Gastrocnemius medialis (tissue), 4 donors: ENCODE measurements at regions not wholly inside any gene's neighbourhood (a gene's known extent, or its start where the extent isn't known, plus 50 kb on each side); places are given as distances from the start of the nearest gene placed in this dataset.
A peak's percentile ranks its signal among the peaks of the same experiment; 100 is the strongest.

ENCODE experiments used
- ATAC-seq, 2 donors: fragments of 150-250 bp; one replicate each; pipeline ENCODE4 v1.9.1; 2016
- DNase-seq, 2 donors: peaks; one replicate each; pipeline ENCODE4 v3.0.0-alpha.2; 2019
- H3K27ac ChIP-seq, 4 donors: fragments of 200-600 bp; sonication (generic); 1 replicate in 1 of 4; 2 replicates in 3 of 4; pipeline ENCODE4 v1.5.1; 2016 to 2018; ENCODE audit warnings: mild to moderate bottlenecking in 2 of 4, moderate library complexity in 1 of 4
- H3K27me3 ChIP-seq, 3 donors: fragments of 200-600 bp; sonication (generic) in 2 of 3; 1 replicate in 1 of 3; 2 replicates in 2 of 3; pipeline versions ENCODE4 v1.5.1 to v1.6.0; 2016 to 2019; ENCODE audit warnings: mild to moderate bottlenecking in 1 of 3, moderate library complexity in 1 of 3
- H3K36me3 ChIP-seq, 2 donors: fragments of 200-600 bp; sonication (generic) in 1 of 2; one replicate each; pipeline ENCODE4 v1.5.1; 2017 to 2018
- H3K4me1 ChIP-seq, 2 donors: fragments of 200-600 bp; sonication (generic) in 1 of 2; one replicate each; pipeline ENCODE4 v1.5.1; 2016 to 2017; ENCODE audit warnings: mild to moderate bottlenecking in 2 of 2
- H3K4me3 ChIP-seq, 4 donors: fragments of 200-600 bp; sonication (generic) in 3 of 4; 1 replicate in 1 of 4; 2 replicates in 3 of 4; pipeline ENCODE4 v1.5.1; 2016 to 2019; ENCODE audit warnings: mild to moderate bottlenecking in 2 of 4
- H3K9me3 ChIP-seq, 3 donors: fragments of 200-600 bp; sonication (generic) in 2 of 3; 1 replicate in 1 of 3; 2 replicates in 2 of 3; pipeline ENCODE4 v1.5.1; 2016 to 2019
- CTCF ChIP-seq, 5 experiments: fragments of 450-650 bp in 3 of 5; fragments of 200-600 bp in 2 of 5; sonication (generic) in 2 of 5; IDR thresholded peaks in 4 of 5; conservative IDR thresholded peaks in 1 of 5; 1 replicate in 4 of 5; 2 replicates in 1 of 5; pipeline ENCODE4 v1.5.1; 2016 to 2019; ENCODE audit warnings: antibody characterized with exemption in 5 of 5, mild to moderate bottlenecking in 3 of 5, moderate library complexity in 3 of 5
- POLR2A ChIP-seq, 2 donors: fragments of 450-650 bp; IDR thresholded peaks; one replicate each; pipeline ENCODE4 v1.6.1; 2017; ENCODE audit warnings: antibody characterized with exemption in 2 of 2, mild to moderate bottlenecking in 2 of 2, moderate library complexity in 2 of 2
- in situ Hi-C, 4 donors: fragments of 200-750 bp; cut with MboI; loops; one replicate each; pipeline versions ENCODE4 v1.15.0 to v1.8.0; 2017; ENCODE audit warnings: low sequenced_read_pairs in 4 of 4
- intact Hi-C: fragments of 100-400 bp; cut with DNase I; formaldehyde crosslinking; loops from one replicate; pipeline ENCODE4 v1.15.1; 2023; ENCODE audit warnings: low total_unique reads

GRCh38 chr2:215779912-215780311 lies 233.4 kb downstream of the MREG start:
- no peak overlapping the region for H3K27ac ChIP-seq

GRCh38 chr2:215777465-215778044 lies 235.8 kb downstream of the MREG start:
- no peaks in the 10 kb centered on the region for H3K4me1 ChIP-seq
- H3K27me3 ChIP-seq = no peaks in the 10 kb centered on the region
- H3K9me3 ChIP-seq = no peaks in the 10 kb centered on the region
- no peak for DNase-seq
- H3K27ac ChIP-seq = no peak overlapping the region
- intact Hi-C loops = no loop called here
- in situ Hi-C loops = no loop called here
- no peak overlapping the region for H3K4me3 ChIP-seq
- ATAC-seq = no peak
- no peak for TF ChIP-seq CTCF (IDR thresholded peaks at IDR 0.05 in 4 of 5, conservative IDR thresholded peaks at IDR 0.05 in 1 of 5)
- TF ChIP-seq POLR2A (IDR thresholded peaks at IDR 0.05) = no peak
- no peaks in the 10 kb centered on the region for H3K36me3 ChIP-seq

More at GRCh38 chr2:215779912-215780311, 233.4 kb downstream of the MREG start:
- Histone ChIP-seq H3K9me3 (no peaks in the 10 kb centered on the region), H3K4me3 (no peak overlapping the region), H3K4me1 (peaks cover 0 to 4% of the 10 kb centered on the region in 2 donors), H3K27me3 (no peaks in the 10 kb centered on the region), H3K36me3 (no peaks in the 10 kb centered on the region)
- ATAC-seq = no peak
- intact Hi-C loops = no loop called here
- in situ Hi-C loops = no loop called here
- DNase-seq = no peak
- TF ChIP-seq CTCF (IDR thresholded peaks at IDR 0.05 in 4 of 5, conservative IDR thresholded peaks at IDR 0.05 in 1 of 5) = no peak
- no peak for TF ChIP-seq POLR2A (IDR thresholded peaks at IDR 0.05)

GRCh38 chr2:215775106-215775505 lies 238.2 kb downstream of the MREG start:
- no peaks in the 10 kb centered on the region for H3K9me3 ChIP-seq
- ATAC-seq = no peak
- H3K4me1 ChIP-seq = no peaks in the 10 kb centered on the region
- TF ChIP-seq CTCF (IDR thresholded peaks at IDR 0.05 in 4 of 5, conservative IDR thresholded peaks at IDR 0.05 in 1 of 5) (no peak), POLR2A (IDR thresholded peaks at IDR 0.05) (no peak)
- H3K27ac ChIP-seq = no peak overlapping the region
- intact Hi-C loops (no loop called here), in situ Hi-C loops (no loop called here)
- no peak overlapping the region for H3K4me3 ChIP-seq
- no peaks in the 10 kb centered on the region for H3K27me3 ChIP-seq
- H3K36me3 ChIP-seq = no peaks in the 10 kb centered on the region
- no peak for DNase-seq

GRCh38 chr2:215773728-215774127 lies 239.6 kb downstream of the MREG start:
- no peak overlapping the region for H3K4me3 ChIP-seq
- H3K27me3 ChIP-seq = no peaks in the 10 kb centered on the region
- no peak overlapping the region for H3K27ac ChIP-seq
- DNase-seq (peak in 1 of 2 donors; percentile 20), ATAC-seq (no peak)
- no peaks in the 10 kb centered on the region for H3K36me3 ChIP-seq
- in situ Hi-C loops (no loop called here), intact Hi-C loops (no loop called here)
- H3K4me1 ChIP-seq = no peaks in the 10 kb centered on the region
- TF ChIP-seq POLR2A (IDR thresholded peaks at IDR 0.05) (no peak), CTCF (IDR thresholded peaks at IDR 0.05 in 4 of 5, conservative IDR thresholded peaks at IDR 0.05 in 1 of 5) (no peak)
- H3K9me3 ChIP-seq = no peaks in the 10 kb centered on the region
